NT2/D1 (cell line): ENCODE measurements at regions not wholly inside any gene's neighbourhood (a gene's known extent, or its start where the extent isn't known, plus 50 kb on each side); places are given as distances from the start of the nearest gene placed in this dataset.

Experiments used
- DNase-seq: peaks from one replicate; pipeline ENCODE4 v3.0.0-alpha.2; 2011; ENCODE audit warnings: low read depth, low spot score
- H3K27me3 ChIP-seq: 2 replicates; pipeline ENCODE4 v1.6.0; 2011; ENCODE audit warnings: mild to moderate bottlenecking; ENCODE audit not compliant: insufficient read length, insufficient read depth
- H3K36me3 ChIP-seq: 2 replicates; pipeline ENCODE4 v1.6.1; 2011; ENCODE audit warnings: mild to moderate bottlenecking, low read length, mixed read lengths; ENCODE audit not compliant: insufficient read depth, insufficient read length
- H3K4me1 ChIP-seq: 2 replicates; pipeline ENCODE4 v1.5.1; 2011; ENCODE audit not compliant: insufficient read depth, insufficient read length
- H3K4me3 ChIP-seq: 2 replicates; pipeline ENCODE4 v1.5.1; 2011; ENCODE audit warnings: low read depth; ENCODE audit not compliant: insufficient read length
- H3K9ac ChIP-seq: 2 replicates; pipeline ENCODE4 v1.6.0; 2011; ENCODE audit warnings: low read depth; ENCODE audit not compliant: insufficient read length
- H3K9me3 ChIP-seq: 2 replicates; pipeline ENCODE4 v1.5.1; 2011; ENCODE audit warnings: mild to moderate bottlenecking, low read length; ENCODE audit not compliant: insufficient read depth
- SUZ12 ChIP-seq: IDR thresholded peaks from 2 replicates; pipeline ENCODE4 v1.6.1; 2011; ENCODE audit not compliant: insufficient read length, insufficient read depth; ENCODE audit errors: extremely low read depth
- YY1 ChIP-seq: IDR thresholded peaks from 2 replicates; pipeline ENCODE4 v1.6.1; 2011; ENCODE audit not compliant: insufficient read length, insufficient read depth
- ZNF274 ChIP-seq: IDR thresholded peaks from 2 replicates; pipeline ENCODE4 v1.6.1; 2011; ENCODE audit warnings: mild to moderate bottlenecking, low read depth, low read length

- H3K9ac ChIP-seq, result no peak overlapping the region
- H3K27me3 ChIP-seq, result no peaks in the 10 kb centered on the region
- DNase-seq, result no peak
- no peaks in the 10 kb centered on the region; the same call in 1 of the 2 replicates for H3K9me3 ChIP-seq
- H3K36me3 ChIP-seq, result no peaks in the 10 kb centered on the region
- no peak for TF ChIP-seq YY1
- no peak for TF ChIP-seq SUZ12
- no peak for TF ChIP-seq ZNF274
- H3K4me1 ChIP-seq, result no peaks in the 10 kb centered on the region
- H3K4me3 ChIP-seq, result no peak overlapping the region
Measured at GRCh38 chr2:186325827-186326535, 160.1 kb upstream of the ZC3H15 start.

GRCh38 chr2:186327251-186327868 lies 158.7 kb upstream of the ZC3H15 start:
- no peak for DNase-seq
- H3K4me1 ChIP-seq, result no peaks in the 10 kb centered on the region
- H3K9me3 ChIP-seq, result no peaks in the 10 kb centered on the region; the same call in 1 of the 2 replicates
- no peaks in the 10 kb centered on the region for H3K36me3 ChIP-seq
- no peak overlapping the region for H3K4me3 ChIP-seq
- no peak for TF ChIP-seq YY1
- no peak for TF ChIP-seq ZNF274
- TF ChIP-seq SUZ12, result no peak
- no peak overlapping the region for H3K9ac ChIP-seq
- no peaks in the 10 kb centered on the region for H3K27me3 ChIP-seq

- Histone ChIP-seq H3K9me3 (no peaks in the 10 kb centered on the region; the same call in 1 of the 2 replicates), H3K9ac (no peak overlapping the region), H3K4me1 (no peaks in the 10 kb centered on the region), H3K4me3 (no peak overlapping the region), H3K36me3 (no peaks in the 10 kb centered on the region), H3K27me3 (no peaks in the 10 kb centered on the region)
- DNase-seq, result no peak
- TF ChIP-seq SUZ12, result no peak
- no peak for TF ChIP-seq ZNF274
- TF ChIP-seq YY1, result no peak
Measured at GRCh38 chr2:186328838-186329237, 157.2 kb upstream of the ZC3H15 start.

- no peaks in the 10 kb centered on the region; the same call in 1 of the 2 replicates for H3K9me3 ChIP-seq
- no peak overlapping the region for H3K4me3 ChIP-seq
- H3K27me3 ChIP-seq, result no peaks in the 10 kb centered on the region
- H3K4me1 ChIP-seq, result no peaks in the 10 kb centered on the region
- H3K36me3 ChIP-seq, result no peaks in the 10 kb centered on the region
- TF ChIP-seq SUZ12 (no peak), YY1 (no peak), ZNF274 (no peak)
- DNase-seq, result no peak
- no peak overlapping the region for H3K9ac ChIP-seq
Measured at GRCh38 chr2:186330050-186330449, 156.0 kb upstream of the ZC3H15 start.

GRCh38 chr2:186339716-186340115 lies 146.3 kb upstream of the ZC3H15 start:
- no peak overlapping the region for H3K4me3 ChIP-seq
- TF ChIP-seq SUZ12 (no peak), ZNF274 (no peak), YY1 (no peak)
- H3K36me3 ChIP-seq, result no peaks in the 10 kb centered on the region
- no peaks in the 10 kb centered on the region for H3K4me1 ChIP-seq
- no peaks in the 10 kb centered on the region for H3K9me3 ChIP-seq
- no peak overlapping the region for H3K9ac ChIP-seq
- no peak for DNase-seq
- no peaks in the 10 kb centered on the region for H3K27me3 ChIP-seq

- Histone ChIP-seq H3K9me3 (no peaks in the 10 kb centered on the region), H3K36me3 (no peaks in the 10 kb centered on the region), H3K4me1 (no peaks in the 10 kb centered on the region), H3K4me3 (no peak overlapping the region), H3K9ac (no peak overlapping the region), H3K27me3 (no peaks in the 10 kb centered on the region)
- TF ChIP-seq ZNF274 (no peak), SUZ12 (no peak), YY1 (no peak)
- no peak for DNase-seq
Measured at GRCh38 chr2:186342029-186342428, 144.0 kb upstream of the ZC3H15 start.

- Histone ChIP-seq H3K4me1 (no peaks in the 10 kb centered on the region), H3K4me3 (no peak overlapping the region), H3K27me3 (no peaks in the 10 kb centered on the region), H3K9ac (no peak overlapping the region), H3K36me3 (no peaks in the 10 kb centered on the region), H3K9me3 (no peaks in the 10 kb centered on the region)
- TF ChIP-seq SUZ12 (no peak), ZNF274 (no peak), YY1 (no peak)
- DNase-seq, result no peak
Measured at GRCh38 chr2:186345745-186346144, 140.3 kb upstream of the ZC3H15 start.
